ENCODE measurements at regions not wholly inside any gene's neighbourhood (a gene's known extent, or its start where the extent isn't known, plus 50 kb on each side); places are given as distances from the start of the nearest gene placed in this dataset.

GRCh38 chrX:5702890-5703289 lies 525.8 kb downstream of the NLGN4X start:
- no peak for TF ChIP-seq CTCF (conservative IDR thresholded peaks at IDR 0.05; ENCODE audit: low read depth, low read length)
- TF ChIP-seq EZH2phosphoT487 (IDR thresholded peaks at IDR 0.05; ENCODE audit: borderline replicate concordance, low read length): no peak
